NCI-H2081 treated with DMSO at 0.1 percent for 48 hours (cell line): ENCODE measurements at regions not wholly inside any gene's neighbourhood (a gene's known extent, or its start where the extent isn't known, plus 50 kb on each side); places are given as distances from the start of the nearest gene placed in this dataset.
"Not testable (repeated sequence)": the region's sequence is repeated elsewhere in the genome, so short reads cannot be mapped to it uniquely, and the experiment has no call there.

Experiments
- DNase-seq: peaks from one replicate; lab custom pipeline; 2025; lab: John Stamatoyannopoulos, UW

GRCh38 chr1:234918181-234918841 lies 210.3 kb downstream of the TOMM20 start:
- DNase-seq = peak; percentile 6

- DNase-seq = no peak
Observed at GRCh38 chr1:234917495-234918180, 211.0 kb downstream of the TOMM20 start.

- DNase-seq = no peak
Observed at GRCh38 chr1:234916840-234917239, 211.8 kb downstream of the TOMM20 start.

GRCh38 chr1:234915924-234916675 lies 212.5 kb downstream of the TOMM20 start:
- DNase-seq = peak; percentile 37

GRCh38 chr1:234914606-234915290 lies 213.9 kb downstream of the TOMM20 start:
- no peak for DNase-seq

- DNase-seq = no peak
Observed at GRCh38 chr1:234913771-234914170, 214.9 kb downstream of the TOMM20 start.

GRCh38 chr1:234913278-234913649 lies 215.4 kb downstream of the TOMM20 start:
- DNase-seq = no peak

GRCh38 chr1:234912548-234913277 lies 215.9 kb downstream of the TOMM20 start:
- DNase-seq = no peak

- no peak for DNase-seq
Observed at GRCh38 chr1:234911787-234912186, 216.8 kb downstream of the TOMM20 start.

- DNase-seq = not testable (repeated sequence)
Observed at GRCh38 chr1:234911136-234911535, 217.5 kb downstream of the TOMM20 start.

GRCh38 chr1:234909851-234910250 lies 218.8 kb downstream of the TOMM20 start:
- DNase-seq = no peak

- DNase-seq = no peak
Observed at GRCh38 chr1:234909307-234909810, 219.3 kb downstream of the TOMM20 start.

- no peak for DNase-seq
Observed at GRCh38 chr1:234908571-234908970, 220.1 kb downstream of the TOMM20 start.

- no peak for DNase-seq
Observed at GRCh38 chr1:234907940-234908405, 220.7 kb downstream of the TOMM20 start.

- no peak for DNase-seq
Observed at GRCh38 chr1:234907208-234907939, 221.3 kb downstream of the TOMM20 start.

- no peak for DNase-seq
Observed at GRCh38 chr1:234906654-234907053, 222.0 kb downstream of the TOMM20 start.

- DNase-seq = no peak
Observed at GRCh38 chr1:234902774-234903547, 225.7 kb downstream of the TOMM20 start.

- no peak for DNase-seq
Observed at GRCh38 chr1:234901491-234902049, 227.1 kb downstream of the TOMM20 start.

- no peak for DNase-seq
Observed at GRCh38 chr1:234900595-234900994, 228.0 kb downstream of the TOMM20 start.

- no peak for DNase-seq
Observed at GRCh38 chr1:234899730-234900072, 228.9 kb downstream of the TOMM20 start.
